ENCODE measurements at regions not wholly inside any gene's neighbourhood (a gene's known extent, or its start where the extent isn't known, plus 50 kb on each side); places are given as distances from the start of the nearest gene placed in this dataset.
"Not testable (repeated sequence)": the region's sequence is repeated elsewhere in the genome, so short reads cannot be mapped to it uniquely, and the experiment has no call there.

DNA sequence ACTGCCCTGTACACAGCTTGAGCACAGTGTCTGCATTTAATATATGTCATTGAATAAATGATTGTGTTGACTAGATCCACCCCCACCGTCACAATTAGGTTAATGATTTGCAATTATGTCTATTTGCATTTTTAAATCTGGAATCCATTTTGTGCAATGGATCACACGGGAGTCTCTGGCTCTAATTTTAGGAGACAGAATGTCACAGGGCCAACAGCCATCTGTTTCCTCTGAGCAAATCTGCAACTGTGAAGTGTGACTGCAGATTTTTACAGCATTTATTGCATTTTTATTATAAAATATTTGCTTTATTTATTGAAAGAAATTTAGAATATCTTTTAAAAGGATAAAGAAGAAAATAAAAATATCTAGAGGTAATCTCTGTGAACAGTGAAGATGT lies 316.8 kb downstream of the HS3ST1 start:
- FAIRE-seq: no peak

DNA sequence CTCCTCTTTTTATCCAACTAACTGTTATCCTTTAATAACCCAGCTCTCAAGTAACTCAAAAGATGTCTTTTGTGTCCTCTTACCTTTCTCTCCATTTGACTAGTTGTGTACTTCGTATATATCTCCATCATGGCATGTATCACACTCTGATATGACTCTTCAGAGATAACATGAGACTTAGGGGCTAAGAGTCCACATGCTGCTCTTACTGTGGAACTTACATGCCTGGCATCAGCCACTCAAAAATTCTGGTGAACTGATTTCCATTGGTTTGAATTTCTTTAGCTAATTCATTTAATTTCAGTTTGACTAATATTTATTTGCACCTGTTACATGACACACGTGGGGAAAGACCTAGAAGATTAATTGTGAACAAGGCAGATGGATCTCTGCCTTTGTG lies 317.3 kb downstream of the HS3ST1 start:
- no peak for FAIRE-seq

DNA sequence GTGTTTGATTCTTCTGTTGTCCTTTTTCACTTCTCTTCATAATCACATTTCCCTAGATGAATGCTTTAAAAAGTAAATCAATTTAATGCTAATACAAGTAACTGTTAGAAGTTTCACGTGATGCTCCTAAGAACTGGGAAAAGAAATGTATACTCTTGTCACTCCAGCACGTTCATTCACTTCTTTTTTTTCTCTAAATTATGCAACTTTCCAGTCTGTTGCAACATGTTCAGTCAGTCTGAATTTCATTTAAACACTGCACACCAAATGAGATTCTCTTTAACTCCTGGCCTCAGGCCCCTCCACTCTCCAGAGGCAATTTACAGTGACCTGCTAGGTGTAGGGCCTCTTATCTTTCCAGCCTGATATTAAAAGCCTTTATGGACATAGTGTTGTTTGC lies 321.9 kb downstream of the HS3ST1 start:
- FAIRE-seq: no peak

DNA sequence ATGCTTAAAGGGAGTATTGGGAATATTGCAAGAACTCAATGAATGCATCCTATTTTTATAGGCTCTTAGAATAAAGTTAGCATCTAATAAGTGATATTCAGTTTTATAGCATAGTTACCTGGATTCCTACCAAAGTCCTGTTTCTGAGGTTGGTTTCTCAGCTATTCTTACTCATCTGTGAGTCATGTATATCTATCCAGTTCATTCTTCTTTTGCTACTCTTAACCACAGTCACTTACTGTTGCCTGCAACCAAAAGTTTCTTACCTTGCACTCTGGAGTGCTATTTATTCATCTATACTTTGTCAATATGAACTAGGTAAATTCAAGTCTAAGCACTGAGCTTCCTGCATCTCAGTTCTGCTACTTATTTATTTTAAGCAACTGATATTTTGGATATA lies 322.5 kb downstream of the HS3ST1 start:
- FAIRE-seq: no peak

DNA sequence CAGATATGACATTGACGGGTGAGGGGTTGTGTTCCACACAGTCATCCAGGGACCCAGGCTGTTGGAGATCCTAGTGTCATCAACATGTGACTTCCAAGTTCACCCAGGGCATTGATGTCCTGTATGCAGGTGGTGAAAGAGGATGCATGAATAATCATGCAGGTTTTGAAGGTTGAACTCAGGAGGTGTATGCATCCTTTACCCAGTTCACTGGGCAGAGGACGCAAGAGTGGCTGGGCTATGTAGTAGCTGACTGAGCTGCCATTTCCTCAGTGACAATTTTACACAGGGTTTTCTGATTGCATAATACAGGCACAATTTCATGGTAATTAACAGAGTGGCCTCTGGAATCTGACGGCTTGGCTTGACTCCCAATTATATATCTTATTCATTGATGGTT lies 323.0 kb downstream of the HS3ST1 start:
- FAIRE-seq: no peak

DNA sequence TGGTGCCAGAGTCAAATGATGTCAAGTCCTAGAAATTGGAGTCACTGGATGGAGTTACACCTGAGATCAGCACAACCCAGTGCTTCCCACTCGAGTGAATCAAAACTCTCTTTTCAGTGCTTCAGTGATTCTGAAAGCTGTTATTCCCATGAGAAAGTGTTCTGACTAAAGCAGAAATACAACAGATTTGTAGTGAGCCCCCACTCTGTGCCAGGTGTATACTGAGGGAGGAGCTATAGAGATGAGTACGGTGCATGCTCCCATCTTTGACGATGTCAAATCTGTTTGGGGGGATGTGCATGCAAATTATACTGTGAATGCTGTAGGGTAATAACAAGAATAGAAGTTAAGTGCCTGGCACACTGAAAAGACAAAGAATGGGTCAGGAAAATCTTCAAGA lies 330.2 kb downstream of the HS3ST1 start:
- no peak for FAIRE-seq

DNA sequence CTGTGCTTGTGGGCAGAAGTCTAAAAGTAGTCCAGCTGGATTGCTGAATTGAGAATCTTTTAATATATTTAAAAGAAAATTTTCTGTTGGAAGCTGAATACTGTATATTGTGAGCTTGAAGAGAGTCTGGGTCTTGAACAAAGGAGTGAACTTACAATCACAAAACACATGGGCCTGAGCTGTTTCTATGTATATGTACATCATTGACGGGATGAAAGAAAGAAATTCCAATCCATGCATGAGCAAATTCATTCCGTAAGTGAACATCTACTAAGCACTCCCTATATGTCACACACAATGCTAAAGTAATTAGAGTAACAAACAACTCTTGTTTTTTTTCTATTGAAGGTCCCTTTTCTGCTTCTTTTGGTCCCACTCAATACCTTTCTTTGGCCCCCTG lies 331.0 kb downstream of the HS3ST1 start:
- no peak for FAIRE-seq

DNA sequence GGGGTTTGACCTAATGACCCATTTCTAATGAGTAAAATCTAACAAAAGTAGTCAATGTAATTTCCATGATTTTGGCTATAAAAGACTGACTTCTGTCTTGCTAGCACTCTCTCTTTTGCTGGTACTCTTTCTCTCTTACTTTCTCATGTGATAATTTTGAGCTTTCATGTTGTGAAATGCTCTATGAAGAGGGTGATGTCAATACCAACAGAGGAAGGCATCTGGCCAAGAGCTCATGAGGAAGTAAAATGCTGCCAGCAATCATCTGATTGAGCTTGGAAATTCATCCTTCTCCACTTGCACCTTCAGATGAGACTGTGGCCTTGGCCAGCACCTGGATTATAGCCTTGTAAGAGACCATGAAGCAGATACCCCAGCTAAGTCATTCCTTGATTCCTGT lies 347.7 kb downstream of the HS3ST1 start:
- FAIRE-seq: no peak

DNA sequence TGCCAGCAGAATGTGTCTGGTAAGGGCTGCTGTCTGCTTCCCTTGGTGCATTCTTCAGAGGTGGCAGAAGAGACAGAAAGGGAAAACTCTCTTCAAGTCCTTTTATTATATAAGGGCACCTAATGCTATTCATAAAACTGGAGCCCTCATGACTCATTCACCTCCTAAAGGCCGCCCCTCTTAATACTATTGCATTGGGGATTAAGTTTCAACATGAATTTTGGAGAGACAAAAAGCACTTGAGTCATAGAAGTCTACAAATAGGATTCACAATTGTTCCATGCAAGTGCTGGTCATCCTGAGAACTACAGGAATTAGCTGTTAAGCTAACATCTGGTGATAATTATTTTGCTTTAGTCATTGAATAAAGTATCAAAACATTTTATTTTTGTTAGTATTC lies 349.5 kb downstream of the HS3ST1 start:
- FAIRE-seq: no peak

DNA sequence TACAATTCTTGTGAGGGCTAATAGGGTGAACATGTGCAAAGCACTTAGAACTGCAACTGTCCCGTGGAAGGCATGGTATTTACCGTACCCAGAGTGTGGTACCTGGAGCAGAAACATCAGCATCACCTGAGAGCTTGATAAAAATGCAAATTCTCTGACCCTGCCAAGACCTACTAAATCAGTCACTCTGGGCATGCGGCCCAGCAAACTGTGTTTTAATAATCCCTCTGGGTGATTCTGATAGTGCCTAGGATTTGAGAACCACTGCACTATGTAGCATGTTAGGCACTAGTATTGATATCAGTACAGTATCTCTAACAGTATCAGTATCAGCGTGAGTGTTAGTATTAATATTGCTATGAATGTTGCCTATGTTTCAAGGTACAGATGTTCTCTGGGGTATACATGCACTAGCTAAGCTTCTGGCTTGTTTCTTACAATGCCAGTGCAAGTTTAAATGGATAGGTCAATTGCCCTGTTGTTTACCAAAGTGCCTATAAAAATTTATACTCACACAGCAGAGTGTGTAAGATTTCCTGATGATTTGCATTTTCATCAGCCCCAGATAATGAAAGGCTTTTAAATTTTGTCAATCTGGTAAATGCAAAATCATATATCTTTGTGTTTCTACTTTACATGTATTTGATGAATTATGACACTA lies 354.0 kb downstream of the HS3ST1 start:
- FAIRE-seq: no peak

DNA sequence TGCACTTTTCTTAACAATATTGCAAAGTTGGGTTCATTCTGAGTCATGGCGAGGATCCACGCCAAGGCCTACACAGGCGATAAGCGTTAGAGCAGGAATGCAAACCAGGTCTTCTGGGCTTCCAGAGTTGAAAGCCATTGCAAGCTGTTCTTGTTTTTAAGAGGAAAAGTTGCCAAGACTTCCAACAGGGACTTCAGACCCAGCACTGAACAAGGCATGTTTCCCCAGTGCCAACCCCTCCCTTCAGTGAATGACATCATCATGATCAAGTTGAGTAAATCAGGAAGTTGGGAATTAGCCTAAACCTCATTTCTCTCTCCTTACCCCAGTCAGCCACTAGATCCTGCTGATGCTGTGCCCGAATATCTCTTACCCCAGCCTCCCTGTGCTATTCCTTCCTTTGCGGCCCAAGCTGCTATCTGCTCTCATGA lies 355.1 kb downstream of the HS3ST1 start:
- no peak for FAIRE-seq

DNA sequence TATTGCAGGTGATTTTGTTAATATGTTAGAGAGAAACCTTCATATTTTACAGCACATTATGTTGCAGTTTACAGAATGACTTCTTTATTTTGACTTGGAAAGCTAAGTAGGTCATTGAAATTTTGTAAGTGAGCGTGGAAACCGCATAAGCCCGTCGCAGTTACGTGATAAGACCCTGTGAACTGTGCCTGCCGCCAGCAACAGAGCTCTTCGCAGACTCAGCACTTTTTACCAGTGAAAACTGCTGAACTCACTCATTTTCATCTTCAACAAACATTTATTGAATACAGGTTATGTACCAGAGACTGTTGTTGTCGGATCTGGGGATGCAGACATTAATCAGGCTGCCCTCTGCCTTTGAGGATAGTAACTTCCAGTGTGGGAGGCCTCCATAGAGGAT lies 355.7 kb downstream of the HS3ST1 start:
- FAIRE-seq: no peak

DNA sequence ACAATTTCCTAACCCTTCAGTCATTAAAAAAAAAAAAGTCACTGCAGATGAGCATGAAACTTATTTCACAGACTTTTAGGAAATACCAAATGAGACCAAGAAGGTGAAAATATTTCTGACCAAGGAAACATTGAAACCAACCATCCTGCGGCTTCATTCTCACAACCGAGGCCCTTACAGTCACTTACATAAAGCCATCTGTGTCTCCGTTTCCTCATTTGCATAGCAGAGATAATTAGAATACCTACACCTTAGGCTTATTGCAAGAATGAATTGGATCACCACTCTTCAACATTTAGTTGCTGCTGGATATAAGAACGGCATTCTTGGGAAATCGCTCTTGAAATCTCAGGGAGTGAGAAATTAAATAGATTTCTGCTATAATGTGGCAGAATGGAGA lies 356.2 kb downstream of the HS3ST1 start:
- FAIRE-seq: no peak

DNA sequence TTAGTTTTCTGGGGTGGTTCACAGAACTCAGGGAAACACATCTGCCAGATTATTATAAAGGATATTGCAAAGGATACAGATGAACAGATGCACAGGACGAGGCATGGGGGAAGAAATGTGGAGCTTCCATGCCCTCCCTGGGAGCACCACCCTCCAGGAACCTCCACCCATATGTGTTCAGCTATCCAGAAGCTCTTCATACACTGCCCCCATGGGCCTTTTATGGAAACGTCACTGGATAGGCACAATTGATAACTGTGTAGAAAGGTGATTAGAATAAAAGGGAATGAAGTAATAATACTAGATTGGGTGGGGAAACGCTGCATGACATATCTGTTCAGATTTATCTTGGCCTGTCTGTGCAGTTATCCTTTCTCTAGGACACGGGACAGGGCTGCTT lies 357.9 kb downstream of the HS3ST1 start:
- FAIRE-seq: no peak

DNA sequence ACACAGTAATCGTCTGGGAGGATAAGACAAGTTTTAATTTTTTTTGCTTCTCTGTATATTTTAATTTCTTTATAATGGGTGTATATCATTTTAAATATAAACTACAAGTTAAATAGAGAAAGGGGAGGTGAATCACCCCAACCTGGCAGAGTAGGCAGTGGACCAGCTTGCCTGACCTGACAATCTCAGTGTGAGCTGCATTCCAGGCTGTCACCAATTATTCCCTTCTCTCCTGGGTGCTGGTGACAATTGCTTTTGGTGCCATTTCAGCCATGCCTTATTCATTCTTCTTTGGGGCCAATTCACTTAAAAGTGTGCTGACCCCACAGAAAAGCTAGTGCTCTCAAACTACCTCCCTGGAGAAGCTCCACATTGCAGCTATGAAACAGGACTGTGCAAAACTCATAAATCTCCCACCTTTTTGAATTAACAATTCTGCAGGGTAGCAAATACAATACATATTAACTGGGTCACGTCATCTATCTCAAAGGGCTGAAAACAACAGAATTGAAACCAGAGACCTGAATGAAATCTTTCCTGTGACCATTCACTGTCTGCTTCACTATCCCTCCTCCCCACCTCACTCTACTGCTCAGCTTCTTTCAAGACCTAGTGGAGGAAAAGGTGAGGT lies 359.0 kb downstream of the HS3ST1 start:
- no peak for FAIRE-seq

DNA sequence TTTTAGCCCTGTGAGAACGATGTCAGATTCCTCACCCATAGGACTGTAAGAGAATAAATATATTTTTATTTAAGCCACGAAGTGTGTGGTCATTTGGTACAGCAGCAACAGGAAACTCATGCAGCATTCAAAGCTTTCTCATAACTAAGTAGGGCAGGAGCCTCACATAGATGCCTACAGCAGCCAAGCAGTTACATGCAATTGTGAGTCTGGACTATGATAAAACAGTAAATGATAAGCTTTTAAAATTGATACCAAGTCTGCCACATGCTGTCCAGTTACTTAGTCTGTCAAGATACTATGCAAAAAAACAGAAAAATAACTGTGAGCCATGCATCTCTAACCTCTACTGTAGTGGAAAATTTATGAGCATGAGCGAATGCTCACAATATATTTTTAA lies 359.6 kb downstream of the HS3ST1 start:
- no peak for FAIRE-seq

DNA sequence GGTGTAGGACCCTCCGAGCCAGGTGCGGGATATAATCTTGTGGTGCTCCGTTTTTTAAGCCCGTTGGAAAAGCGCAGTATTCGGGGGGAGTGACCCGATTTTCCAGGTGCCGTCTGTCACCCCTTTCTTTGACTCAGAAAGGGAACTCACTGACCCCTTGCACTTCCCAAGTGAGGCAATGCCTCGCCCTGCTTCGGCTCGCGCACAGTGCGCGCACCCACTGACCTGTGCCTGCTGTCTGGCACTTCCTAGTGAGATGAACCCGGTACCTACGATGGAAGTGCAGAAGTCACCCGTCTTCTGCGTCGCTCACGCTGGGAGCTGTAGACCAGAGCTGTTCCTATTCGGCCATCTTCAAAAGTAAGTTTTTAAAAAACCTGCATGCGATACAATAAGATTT lies 362.1 kb downstream of the HS3ST1 start:
- FAIRE-seq: not testable (repeated sequence)

DNA sequence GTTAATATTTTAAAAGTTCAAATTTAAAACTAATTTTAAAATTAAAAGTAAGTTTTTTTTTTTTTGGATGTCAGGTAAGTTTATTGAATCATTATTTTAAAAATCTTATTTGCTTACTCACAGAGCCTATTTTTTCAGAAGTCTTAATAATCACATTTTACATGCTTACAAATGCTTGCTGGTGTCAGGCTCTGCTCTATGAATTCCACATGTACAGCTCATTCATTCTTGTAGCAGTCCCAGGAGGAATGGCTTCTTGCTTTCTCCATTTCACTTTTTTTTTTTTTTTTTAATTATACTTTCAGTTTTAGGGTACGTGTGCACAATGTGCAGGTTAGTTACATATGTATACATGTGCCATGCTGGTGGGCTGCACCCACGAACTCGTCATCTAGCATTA lies 368.1 kb downstream of the HS3ST1 start:
- not testable (repeated sequence) for FAIRE-seq

DNA sequence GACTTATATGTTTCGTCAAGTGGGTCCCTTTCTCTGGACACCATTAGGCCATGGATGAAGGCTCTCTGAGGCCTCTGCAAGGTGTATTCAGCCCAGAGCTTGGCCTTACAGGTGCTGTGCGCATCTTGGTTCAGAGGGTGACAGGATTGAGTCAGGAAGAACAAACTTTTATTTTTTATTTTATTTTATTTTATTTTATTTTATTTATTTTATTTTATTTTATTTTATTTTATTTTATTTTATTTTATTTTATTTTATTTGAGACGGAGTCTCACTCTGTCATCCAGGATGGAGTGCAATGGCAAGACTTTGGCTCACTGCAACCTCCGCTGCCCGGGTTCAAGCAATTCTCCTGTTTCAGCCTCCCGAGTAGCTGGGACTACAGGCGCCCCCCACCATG lies 370.4 kb upstream of the CLNK start:
- not testable (repeated sequence) for FAIRE-seq

DNA sequence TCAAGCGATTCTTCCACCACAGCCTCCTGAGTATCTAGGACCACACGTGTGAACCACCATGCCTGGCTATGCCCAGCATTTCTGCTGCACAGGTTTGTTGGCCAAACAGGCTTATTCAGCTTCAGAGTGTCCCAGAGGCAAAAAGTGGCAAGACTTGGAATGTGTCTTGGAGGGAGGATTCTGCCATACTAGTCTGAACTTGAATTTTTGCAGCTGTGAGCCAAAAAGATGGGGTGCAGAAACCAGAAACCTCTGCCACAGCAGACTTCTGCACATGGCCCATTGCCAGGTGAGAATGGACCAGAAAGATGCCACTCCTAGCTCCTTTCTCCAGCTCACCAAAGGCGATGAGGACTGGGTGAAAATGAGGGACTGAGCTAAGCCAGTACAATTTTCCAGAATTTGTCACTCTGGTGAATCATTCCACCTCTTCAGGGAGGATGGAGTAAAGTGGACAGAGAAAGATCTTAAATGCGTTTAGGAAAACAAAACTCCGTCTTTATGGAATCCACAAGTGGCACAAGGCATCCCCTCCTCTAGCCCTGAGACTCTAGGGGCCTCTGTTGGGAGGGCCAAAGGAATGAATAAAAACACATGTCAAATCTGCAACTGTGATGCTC lies 369.1 kb upstream of the CLNK start:
- no peak for FAIRE-seq

DNA sequence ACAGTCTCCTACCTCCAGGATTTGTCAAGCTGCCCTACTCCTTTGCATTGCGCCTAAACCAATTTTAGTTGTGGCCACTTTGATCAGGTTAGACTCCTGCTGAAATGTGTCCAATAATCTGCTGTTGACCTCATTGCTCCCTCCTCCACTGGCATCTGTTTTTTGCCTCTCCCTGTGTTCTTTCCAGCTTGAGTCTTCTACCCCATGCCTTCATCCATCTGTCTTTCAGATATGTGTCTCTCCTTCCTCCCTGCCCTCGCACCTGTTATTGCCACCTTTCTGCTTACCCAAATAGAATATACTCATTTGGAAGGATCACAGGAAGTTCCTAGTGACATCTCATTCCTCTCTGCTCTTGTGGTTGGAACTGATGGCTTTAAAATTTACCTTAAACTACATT lies 366.6 kb upstream of the CLNK start:
- no peak for FAIRE-seq

DNA sequence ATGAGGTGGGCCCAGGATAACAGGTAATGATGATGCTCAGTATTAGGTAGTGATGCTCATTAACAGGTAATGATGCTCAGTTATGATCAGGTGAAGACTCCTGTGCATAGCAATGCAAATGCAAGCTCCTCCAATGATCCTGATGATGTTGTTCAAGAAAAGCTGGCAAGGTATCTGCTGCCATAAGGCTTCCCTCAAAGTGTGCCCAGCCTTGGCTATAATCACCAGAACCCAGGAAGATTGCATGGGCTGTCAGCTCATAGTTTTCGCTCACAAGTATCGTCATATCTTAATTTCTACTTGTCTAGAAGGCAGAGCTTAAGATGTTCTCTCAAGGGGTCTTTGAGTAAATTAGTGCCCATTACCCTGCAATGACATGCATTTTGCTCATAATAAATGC lies 366.2 kb upstream of the CLNK start:
- no peak for FAIRE-seq

DNA sequence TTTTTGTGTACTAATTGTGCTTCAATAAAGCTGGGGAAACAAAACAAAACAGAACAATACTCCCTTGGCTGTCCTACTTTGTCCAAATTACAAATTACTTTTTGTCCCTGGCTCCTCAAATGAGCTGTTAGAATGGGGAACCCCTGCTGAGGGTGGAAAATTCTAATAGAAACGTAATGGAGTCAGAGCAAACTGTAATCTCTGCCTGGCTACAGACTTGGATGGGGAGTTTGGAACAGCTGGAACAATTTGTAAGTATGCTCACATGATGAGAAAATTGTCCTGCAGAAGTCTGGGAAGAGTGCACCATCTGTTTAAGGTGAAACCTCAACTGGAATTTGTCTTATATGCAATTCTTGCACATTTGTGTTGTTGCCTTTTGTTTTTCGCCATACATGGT lies 364.4 kb upstream of the CLNK start:
- no peak for FAIRE-seq

DNA sequence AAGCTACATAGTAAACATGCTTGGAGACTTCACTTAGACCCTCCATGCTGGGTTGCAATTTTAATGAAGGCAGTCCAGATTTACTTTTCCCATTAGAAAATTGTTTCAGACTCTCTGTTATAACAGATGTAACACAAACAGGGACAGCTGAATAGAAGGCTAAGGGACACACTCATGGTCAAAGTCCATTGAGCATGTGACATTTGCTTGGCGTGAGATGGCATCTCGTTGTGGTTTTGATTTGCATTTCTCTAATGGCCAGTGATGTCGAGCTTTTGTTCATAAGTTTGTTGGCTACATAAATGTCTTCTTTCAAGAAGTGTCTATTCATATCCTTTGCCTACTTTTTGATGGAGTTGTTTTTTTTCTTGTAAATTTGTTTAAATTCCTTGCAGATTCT lies 358.2 kb upstream of the CLNK start:
- FAIRE-seq: no peak

DNA sequence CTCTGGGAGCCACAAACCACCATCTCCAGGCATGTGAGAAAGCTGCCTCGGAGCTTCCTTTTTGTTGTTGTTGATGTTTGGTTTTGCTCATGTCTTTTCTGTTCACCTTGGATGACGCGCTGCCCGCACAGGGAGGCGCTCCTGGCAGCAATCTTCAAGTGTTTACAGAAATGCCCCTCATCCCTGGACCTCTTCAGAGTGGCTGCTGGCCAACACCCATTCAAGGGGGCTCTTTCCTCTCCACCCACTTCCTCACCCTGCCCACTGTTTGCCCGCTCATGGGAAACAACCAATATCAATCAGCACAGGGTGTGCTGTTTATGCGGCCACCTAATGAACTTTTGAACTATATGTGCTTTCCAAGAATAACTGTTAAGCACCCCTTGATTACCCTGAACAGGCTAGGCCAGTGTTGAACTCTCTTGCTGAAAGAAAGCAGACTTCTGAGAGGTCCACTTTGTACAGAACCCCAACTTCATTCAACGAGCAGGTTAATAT lies 355.1 kb upstream of the CLNK start:
- FAIRE-seq: no peak

All from TTC549 (cell line).